Skeletal muscle satellite cell (primary cell): ENCODE measurements at regions not wholly inside any gene's neighbourhood (a gene's known extent, or its start where the extent isn't known, plus 50 kb on each side); places are given as distances from the start of the nearest gene placed in this dataset.
"Not testable (repeated sequence)": the region's sequence is repeated elsewhere in the genome, so short reads cannot be mapped to it uniquely, and the experiment has no call there.

Experiments used
- H3K27me3 ChIP-seq: 2 replicates; pipeline ENCODE4 v1.7.0; 2013; ENCODE audit warnings: low read length; ENCODE audit not compliant: control insufficient read depth, insufficient read depth
- H3K36me3 ChIP-seq: 2 replicates; pipeline ENCODE4 v1.7.0; 2013; ENCODE audit warnings: mild to moderate bottlenecking, control low read depth, low read length; ENCODE audit not compliant: insufficient read depth
- H3K4me1 ChIP-seq: 2 replicates; pipeline ENCODE4 v1.7.0; 2013; ENCODE audit warnings: low read length; ENCODE audit not compliant: control insufficient read depth, insufficient read depth
- H3K4me2 ChIP-seq: 2 replicates; pipeline ENCODE4 v1.7.0; 2013; ENCODE audit warnings: mild to moderate bottlenecking, low read length
- H3K4me3 ChIP-seq: 2 replicates; pipeline ENCODE4 v1.7.0; 2013; ENCODE audit warnings: low read length
- H3K9ac ChIP-seq: 2 replicates; pipeline ENCODE4 v1.7.0; 2013; ENCODE audit warnings: mild to moderate bottlenecking, low read depth, low read length, moderate library complexity
- H3K9me3 ChIP-seq: replicated peaks from 2 replicates; pipeline ENCODE4 v1.7.0; 2013; ENCODE audit warnings: mild to moderate bottlenecking, control low read depth, low read length

DNA sequence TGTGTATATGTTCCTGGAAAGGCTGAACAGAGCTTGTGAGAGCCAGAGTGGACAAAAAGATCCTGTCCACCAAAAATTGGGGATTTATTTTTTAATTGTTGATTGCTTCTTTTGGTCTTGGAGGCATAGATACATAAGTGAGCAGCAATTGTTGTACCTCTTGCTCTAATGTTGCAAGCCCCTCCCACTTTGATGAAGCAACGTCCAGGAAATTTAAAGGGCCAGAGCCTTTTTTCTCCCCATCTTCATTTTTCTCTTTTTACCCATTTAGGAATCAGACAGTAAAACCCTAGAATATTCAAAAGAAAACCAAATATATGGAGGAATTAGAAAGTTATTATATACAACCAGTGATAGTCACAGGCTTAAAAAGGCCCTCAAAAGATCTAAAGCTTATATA is 871.8 kb upstream of the NRXN1 start:
- Histone ChIP-seq H3K9ac (no peak overlapping the region), H3K4me1 (no peaks in the 10 kb centered on the region), H3K4me3 (no peak overlapping the region), H3K9me3 (no peaks in the 10 kb centered on the region), H3K27me3 (no peaks in the 10 kb centered on the region), H3K36me3 (no peaks in the 10 kb centered on the region), H3K4me2 (no peak overlapping the region)

DNA sequence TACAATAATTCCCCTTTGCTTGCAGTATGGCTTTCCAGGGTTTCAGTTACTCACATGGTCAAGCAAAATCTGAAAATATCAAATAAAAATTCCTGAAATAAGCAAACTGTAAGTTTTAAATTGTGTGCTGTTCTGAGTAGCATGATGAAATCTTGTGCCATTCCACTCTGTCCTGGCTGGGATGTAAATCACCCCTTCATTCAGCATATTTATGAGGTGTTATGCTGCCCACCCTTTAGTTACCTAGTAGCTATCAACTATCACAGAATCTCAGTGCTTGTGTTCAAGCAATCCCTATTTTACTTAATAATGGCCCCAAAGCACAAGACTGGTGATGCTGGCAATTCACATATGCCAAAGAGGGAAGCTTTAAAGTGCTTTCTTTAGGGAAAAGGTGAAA is 867.7 kb upstream of the NRXN1 start:
- Histone ChIP-seq H3K9me3 (no peaks in the 10 kb centered on the region), H3K27me3 (no peaks in the 10 kb centered on the region), H3K4me2 (no peak overlapping the region), H3K4me3 (no peak overlapping the region), H3K9ac (no peak overlapping the region), H3K4me1 (no peaks in the 10 kb centered on the region), H3K36me3 (no peaks in the 10 kb centered on the region)

DNA sequence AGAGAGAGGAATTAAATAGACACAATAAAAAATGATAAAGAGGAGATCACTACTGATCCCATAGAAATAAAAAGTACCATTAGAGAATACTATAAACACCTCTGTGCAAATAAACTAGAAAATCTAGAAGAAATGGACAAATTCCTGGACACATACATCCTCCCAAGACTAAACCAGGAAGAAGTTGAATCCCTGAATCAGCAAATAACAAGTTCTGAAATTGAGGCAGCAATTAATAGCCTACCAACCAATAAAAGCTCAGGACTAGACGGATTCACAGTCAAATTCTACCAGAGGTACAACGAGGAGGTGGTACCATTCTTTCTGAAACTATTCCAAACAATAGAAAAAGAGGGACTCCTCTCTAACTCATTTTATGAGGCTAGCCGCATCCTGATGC is 862.7 kb upstream of the NRXN1 start:
- not testable (repeated sequence) for H3K4me2 ChIP-seq, H3K36me3 ChIP-seq, H3K27me3 ChIP-seq, H3K4me3 ChIP-seq, H3K9me3 ChIP-seq, H3K4me1 ChIP-seq, H3K9ac ChIP-seq

DNA sequence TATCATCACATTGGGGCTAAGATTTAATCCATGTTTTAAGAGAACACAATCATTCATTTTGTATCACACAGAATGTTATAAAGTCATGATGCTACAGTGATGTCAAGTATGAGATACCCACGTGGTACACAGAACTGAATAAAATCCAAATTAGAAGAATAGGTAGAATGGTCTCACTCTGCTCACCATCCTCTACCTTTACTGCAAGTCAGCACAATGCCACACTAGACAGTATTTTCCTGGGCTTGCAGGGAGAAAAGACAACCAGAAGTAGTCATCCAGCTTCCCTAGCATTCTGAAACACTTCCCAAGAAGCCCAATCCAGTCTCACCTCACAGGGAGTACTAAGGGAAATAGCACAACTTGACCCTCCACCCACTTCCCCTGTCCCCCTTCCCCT is 856.2 kb upstream of the NRXN1 start:
- no peak overlapping the region for H3K9ac ChIP-seq
- no peak overlapping the region for H3K4me3 ChIP-seq
- no peaks in the 10 kb centered on the region for H3K4me1 ChIP-seq
- peaks cover 3% of the 10 kb centered on the region for H3K9me3 ChIP-seq
- H3K27me3 ChIP-seq, result no peaks in the 10 kb centered on the region
- no peaks in the 10 kb centered on the region for H3K36me3 ChIP-seq
- H3K4me2 ChIP-seq, result no peak overlapping the region

DNA sequence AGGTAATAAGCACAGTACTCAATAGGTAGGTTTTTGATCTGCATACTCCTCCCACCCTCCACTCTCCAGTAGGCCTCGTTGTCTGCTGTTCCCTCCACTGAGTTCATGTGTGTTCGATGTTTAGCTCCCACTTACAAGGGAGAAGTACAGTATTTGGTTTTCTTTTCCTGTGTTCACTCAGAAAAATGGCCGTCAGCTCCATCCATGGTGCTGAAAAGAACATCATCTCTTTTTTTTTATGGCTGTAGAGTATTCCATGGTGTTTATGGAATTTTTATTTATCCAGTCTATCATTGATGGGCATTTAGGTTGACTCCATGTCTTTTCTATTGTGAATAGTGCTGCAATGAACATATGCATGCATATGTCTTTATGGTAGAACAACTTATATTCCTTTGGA is 849.7 kb upstream of the NRXN1 start:
- Histone ChIP-seq H3K9ac (no peak overlapping the region), H3K4me2 (no peak overlapping the region), H3K36me3 (no peaks in the 10 kb centered on the region), H3K9me3 (no peaks in the 10 kb centered on the region), H3K4me3 (no peak overlapping the region), H3K27me3 (no peaks in the 10 kb centered on the region), H3K4me1 (no peaks in the 10 kb centered on the region)

DNA sequence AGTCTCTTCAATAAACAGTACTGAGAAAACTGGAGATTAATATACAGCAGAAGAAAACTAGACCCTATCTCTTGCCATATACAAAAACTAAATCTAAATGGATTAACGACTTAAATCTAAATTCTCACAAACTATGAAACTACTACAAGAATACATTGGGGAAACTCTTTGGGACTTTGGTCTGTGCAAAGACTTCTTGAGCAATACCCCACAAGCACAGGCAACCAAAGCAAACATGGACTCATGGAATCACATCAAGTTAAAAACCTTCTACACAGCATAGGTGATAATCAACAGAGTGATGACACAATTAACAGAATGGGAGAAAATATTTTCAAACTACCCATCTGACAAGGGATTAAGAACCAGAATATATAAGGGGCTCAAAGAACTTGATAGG is 848.2 kb upstream of the NRXN1 start:
- Histone ChIP-seq H3K4me3 (no peak overlapping the region), H3K9ac (no peak overlapping the region), H3K27me3 (no peaks in the 10 kb centered on the region), H3K4me1 (no peaks in the 10 kb centered on the region), H3K9me3 (peaks cover 4% of the 10 kb centered on the region), H3K36me3 (no peaks in the 10 kb centered on the region), H3K4me2 (no peak overlapping the region)

DNA sequence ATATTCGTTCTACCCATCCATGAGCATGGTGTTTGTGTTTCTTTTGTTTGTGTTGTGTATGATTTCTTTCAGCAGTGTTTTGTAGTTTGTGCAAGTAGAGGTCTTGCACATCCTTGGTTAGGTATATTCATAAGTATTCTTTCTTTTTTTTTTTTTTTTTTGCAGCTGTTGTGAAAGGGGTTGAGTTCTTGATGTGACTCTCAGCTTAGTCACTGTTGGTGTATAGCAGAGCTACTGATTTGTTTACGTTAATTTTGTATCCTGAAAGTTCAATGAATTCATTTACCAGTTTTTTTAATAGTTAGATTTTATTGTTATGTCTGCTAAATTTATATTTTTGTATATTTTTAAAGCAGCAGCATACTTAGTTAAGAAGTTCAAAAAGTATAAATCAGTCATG is 834.4 kb upstream of the NRXN1 start:
- H3K4me1 ChIP-seq, result no peaks in the 10 kb centered on the region
- no peak overlapping the region for H3K4me2 ChIP-seq
- no peaks in the 10 kb centered on the region for H3K9me3 ChIP-seq
- no peak overlapping the region for H3K9ac ChIP-seq
- no peaks in the 10 kb centered on the region for H3K27me3 ChIP-seq
- H3K4me3 ChIP-seq, result no peak overlapping the region
- H3K36me3 ChIP-seq, result no peaks in the 10 kb centered on the region

DNA sequence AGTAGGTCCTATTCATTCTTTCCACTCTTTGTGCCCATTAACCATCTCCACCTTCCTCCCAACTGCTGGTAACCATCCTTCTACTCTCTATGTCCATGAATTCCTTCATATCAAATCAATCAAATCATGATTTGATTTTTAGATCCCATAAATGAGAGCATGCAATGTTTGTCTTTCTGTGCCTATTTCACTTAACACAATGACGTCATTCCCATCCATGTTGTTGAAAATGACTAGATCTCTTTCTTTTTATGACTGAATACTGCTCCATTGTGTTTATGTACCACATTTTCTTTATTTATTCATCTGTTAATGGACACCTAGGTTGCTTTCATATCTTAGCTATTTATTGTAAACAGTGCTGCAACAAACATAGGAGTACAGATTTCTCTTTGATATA is 827.3 kb upstream of the NRXN1 start:
- no peaks in the 10 kb centered on the region for H3K27me3 ChIP-seq
- no peaks in the 10 kb centered on the region for H3K9me3 ChIP-seq
- H3K9ac ChIP-seq, result no peak overlapping the region
- H3K4me1 ChIP-seq, result no peaks in the 10 kb centered on the region
- H3K4me2 ChIP-seq, result no peak overlapping the region
- no peak overlapping the region for H3K4me3 ChIP-seq
- no peaks in the 10 kb centered on the region for H3K36me3 ChIP-seq

DNA sequence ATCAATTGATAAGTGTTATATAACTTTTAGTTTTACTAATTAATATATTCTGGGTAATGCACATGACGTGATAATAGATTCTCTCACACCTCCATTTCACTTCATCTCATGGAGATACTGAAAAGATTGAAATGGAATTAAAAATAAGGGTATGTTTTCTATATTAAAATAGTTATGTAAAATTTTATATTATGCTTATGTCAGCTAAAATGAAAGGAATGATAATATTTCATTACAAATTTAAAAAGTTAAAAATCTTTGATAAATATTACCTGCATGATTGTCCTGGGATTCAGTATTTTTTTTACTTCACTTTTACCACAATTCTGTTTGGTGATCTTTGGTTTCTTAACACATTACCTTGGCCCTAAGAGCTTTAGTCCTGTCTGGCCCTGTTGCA is 823.8 kb upstream of the NRXN1 start:
- H3K9me3 ChIP-seq, result no peaks in the 10 kb centered on the region
- H3K27me3 ChIP-seq, result no peaks in the 10 kb centered on the region
- H3K4me3 ChIP-seq, result no peak overlapping the region
- no peaks in the 10 kb centered on the region for H3K36me3 ChIP-seq
- no peak overlapping the region for H3K4me2 ChIP-seq
- no peaks in the 10 kb centered on the region for H3K4me1 ChIP-seq
- H3K9ac ChIP-seq, result no peak overlapping the region

DNA sequence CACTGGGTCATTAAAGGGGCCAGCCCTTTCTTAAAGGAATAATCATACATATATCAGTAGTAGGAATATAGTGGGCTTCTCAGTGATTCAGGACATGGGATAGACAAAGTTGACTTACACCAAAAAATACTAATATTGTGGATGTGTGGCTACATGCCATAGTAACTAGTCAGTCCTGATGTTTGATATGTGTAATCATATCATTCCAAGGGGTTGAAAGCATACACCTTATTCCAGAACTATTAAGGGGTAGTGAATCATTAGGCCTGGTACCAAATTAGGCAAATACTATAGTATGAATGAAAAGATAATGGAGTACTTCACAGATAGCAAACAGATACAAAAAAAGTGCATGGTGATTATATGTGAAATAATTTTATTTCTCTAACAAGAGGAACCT is 814.9 kb upstream of the NRXN1 start:
- H3K9ac ChIP-seq, result no peak overlapping the region
- H3K9me3 ChIP-seq, result no peaks in the 10 kb centered on the region
- H3K4me3 ChIP-seq, result no peak overlapping the region
- no peaks in the 10 kb centered on the region for H3K27me3 ChIP-seq
- no peaks in the 10 kb centered on the region for H3K4me1 ChIP-seq
- H3K4me2 ChIP-seq, result no peak overlapping the region
- H3K36me3 ChIP-seq, result no peaks in the 10 kb centered on the region

DNA sequence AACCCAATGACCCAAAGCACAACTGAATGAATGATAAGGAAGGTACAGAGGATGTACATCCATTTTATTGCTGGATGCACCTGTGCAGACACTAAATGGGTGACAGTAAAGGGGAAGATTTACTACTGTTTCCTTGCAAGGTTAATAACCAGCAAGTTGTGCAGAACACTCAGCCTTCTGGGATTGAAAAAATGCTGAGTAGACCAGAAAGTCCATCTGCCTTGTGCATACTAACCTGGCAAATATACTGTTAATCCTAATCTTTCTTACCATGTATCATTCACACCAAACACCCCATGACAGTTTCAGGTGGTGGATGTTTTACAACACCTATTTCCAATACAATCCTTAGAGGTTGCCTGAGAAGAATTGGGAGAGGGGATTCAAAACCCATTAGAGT is 814.1 kb upstream of the NRXN1 start:
- H3K4me3 ChIP-seq, result no peak overlapping the region
- H3K9ac ChIP-seq, result no peak overlapping the region
- H3K27me3 ChIP-seq, result no peaks in the 10 kb centered on the region
- H3K36me3 ChIP-seq, result no peaks in the 10 kb centered on the region
- H3K4me1 ChIP-seq, result no peaks in the 10 kb centered on the region
- H3K9me3 ChIP-seq, result no peaks in the 10 kb centered on the region
- no peak overlapping the region for H3K4me2 ChIP-seq

DNA sequence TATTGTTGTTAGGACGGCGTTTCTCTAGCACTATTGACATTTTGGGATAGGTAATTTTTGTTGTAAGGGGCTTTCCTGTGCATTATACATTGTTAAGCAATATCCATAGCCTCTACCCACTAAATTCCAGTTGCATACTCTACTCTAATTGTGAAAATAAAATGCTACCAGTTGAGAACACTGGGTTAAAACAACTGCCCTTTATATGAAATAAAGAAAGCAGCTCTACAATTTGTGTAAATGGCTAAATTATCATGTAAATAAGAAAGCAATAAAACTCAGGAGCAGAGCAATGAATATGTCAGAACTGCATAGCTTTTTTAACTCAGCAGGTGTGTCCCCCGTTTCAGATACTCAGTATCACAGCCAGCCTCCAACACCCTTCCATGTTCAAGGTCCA is 812.7 kb upstream of the NRXN1 start:
- Histone ChIP-seq H3K9me3 (no peaks in the 10 kb centered on the region), H3K27me3 (no peaks in the 10 kb centered on the region), H3K4me1 (no peaks in the 10 kb centered on the region), H3K4me2 (no peak overlapping the region), H3K36me3 (no peaks in the 10 kb centered on the region), H3K9ac (no peak overlapping the region), H3K4me3 (no peak overlapping the region)

DNA sequence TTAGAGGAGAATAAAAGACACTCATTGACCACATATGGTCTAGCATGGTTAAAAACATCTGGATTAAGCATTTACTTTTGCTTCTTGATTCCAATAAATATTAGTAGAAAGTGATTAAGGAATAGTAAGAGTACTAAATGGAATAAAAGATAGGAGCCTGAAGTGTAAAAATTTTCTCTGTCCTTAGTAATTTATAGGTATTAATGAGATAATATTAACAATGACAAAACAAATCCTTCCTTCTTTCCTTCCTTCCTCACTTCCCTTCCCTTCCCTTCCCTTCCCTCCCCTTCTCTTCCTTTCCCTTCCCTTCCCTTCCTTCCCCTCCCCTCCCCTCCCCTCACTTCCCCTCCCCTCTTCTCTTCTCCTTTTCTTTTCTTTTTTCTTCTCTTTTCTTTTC is 797.5 kb upstream of the NRXN1 start:
- Histone ChIP-seq H3K4me2 (no peak overlapping the region), H3K27me3 (no peaks in the 10 kb centered on the region), H3K4me3 (no peak overlapping the region), H3K9me3 (no peaks in the 10 kb centered on the region), H3K9ac (no peak overlapping the region), H3K36me3 (no peaks in the 10 kb centered on the region), H3K4me1 (no peaks in the 10 kb centered on the region)
